HCEC 1CT (cell line): ENCODE measurements at regions not wholly inside any gene's neighbourhood (a gene's known extent, or its start where the extent isn't known, plus 50 kb on each side); places are given as distances from the start of the nearest gene placed in this dataset.
"Not testable (repeated sequence)": the region's sequence is repeated elsewhere in the genome, so short reads cannot be mapped to it uniquely, and the experiment has no call there.

Experiments
- DNase-seq: peaks from one replicate; pipeline ENCODE4 v3.0.0-alpha.2; 2017

- no peak for DNase-seq
Observed at GRCh38 chr11:97909614-97910399, 1110.9 kb upstream of the CNTN5 start.

- DNase-seq: no peak
Observed at GRCh38 chr11:97912629-97913028, 1108.1 kb upstream of the CNTN5 start.

DNA sequence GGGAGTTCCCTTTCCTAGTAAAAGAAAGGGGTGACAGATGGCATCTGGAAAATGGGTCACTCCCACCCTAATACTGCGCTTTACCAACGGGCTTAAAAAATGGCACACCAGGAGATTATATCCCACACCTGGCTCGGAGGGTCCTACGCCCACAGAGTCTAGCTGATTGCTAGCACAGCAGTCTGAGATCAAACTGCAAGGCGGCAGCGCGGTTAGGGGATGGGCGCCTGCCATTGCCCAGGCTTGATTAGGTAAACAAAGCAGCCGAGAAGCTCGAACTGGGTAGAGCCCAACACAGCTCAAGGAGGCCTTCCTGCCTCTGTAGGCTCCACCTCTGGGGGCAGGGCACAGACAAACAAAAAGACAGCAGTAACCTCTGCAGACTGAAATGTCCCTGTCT, 1097.8 kb upstream of the CNTN5 start:
- not testable (repeated sequence) for DNase-seq

GRCh38 chr11:97934572-97935208, 1086.1 kb upstream of the CNTN5 start:
- DNase-seq: no peak

GRCh38 chr11:97937501-97937900, 1083.2 kb upstream of the CNTN5 start:
- no peak for DNase-seq

- no peak for DNase-seq
Observed at GRCh38 chr11:97938789-97939188, 1082.0 kb upstream of the CNTN5 start.

GRCh38 chr11:97943493-97943892, 1077.3 kb upstream of the CNTN5 start:
- no peak for DNase-seq

DNA sequence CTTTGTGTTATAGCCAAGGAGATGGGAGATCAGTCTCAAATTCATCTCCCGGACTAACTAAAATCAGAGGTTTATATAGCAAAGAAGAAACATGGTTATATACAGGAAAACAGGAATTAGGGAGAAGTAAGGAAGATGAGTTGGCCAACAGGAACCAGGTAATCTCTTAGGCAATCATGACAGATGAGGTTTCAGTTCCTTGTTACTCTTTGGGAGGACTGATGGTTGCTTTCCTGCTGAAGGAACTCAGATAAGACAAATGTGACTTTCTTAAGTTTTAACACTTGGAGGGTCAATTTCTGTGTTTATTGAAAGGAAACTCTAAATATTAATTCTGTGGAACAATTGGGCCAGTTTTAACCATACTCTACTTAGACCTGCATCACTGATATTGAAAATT, 1072.0 kb upstream of the CNTN5 start:
- DNase-seq: no peak

GRCh38 chr11:97955595-97955994, 1065.2 kb upstream of the CNTN5 start:
- no peak for DNase-seq

DNA sequence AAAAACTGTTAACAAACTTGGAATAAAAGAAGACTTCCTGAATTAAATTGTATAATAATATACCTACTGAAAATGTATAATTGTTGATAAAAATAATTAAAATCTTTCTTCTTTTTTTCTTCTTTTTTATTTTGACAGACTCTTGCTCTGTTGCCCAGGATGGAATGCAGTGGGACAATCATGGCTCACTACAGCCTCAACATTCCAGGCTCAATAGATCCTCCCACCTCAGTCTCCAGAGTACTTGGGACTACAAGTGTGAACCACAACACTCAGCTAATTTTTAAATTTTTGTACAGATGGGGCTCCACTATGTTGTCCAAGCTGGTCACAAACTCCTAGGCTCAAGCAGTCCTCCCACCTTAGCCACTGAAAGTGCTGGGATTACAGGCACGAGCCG, 1063.8 kb upstream of the CNTN5 start:
- no peak for DNase-seq

GRCh38 chr11:97961431-97961830, 1059.3 kb upstream of the CNTN5 start:
- DNase-seq: no peak

DNA sequence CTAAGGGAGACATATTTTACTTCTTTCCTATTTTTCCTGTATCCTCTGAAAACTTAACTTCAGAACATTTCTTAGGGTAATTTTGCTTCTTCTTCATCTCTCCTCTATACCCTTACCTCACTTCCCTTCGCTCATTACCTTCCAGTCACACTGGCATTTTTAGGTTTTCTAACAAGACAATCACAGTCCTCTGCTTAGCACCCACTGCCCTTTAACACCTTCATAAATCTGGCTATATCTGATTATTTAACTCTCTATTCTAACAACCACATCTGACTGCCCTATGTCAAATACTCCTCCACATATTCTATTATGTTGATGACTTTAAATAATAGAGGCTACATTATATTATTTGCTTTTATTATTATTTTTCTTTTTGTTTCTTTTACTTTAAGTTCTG, 1058.0 kb upstream of the CNTN5 start:
- DNase-seq: no peak

GRCh38 chr11:97963528-97964331, 1057.0 kb upstream of the CNTN5 start:
- no peak for DNase-seq

DNA sequence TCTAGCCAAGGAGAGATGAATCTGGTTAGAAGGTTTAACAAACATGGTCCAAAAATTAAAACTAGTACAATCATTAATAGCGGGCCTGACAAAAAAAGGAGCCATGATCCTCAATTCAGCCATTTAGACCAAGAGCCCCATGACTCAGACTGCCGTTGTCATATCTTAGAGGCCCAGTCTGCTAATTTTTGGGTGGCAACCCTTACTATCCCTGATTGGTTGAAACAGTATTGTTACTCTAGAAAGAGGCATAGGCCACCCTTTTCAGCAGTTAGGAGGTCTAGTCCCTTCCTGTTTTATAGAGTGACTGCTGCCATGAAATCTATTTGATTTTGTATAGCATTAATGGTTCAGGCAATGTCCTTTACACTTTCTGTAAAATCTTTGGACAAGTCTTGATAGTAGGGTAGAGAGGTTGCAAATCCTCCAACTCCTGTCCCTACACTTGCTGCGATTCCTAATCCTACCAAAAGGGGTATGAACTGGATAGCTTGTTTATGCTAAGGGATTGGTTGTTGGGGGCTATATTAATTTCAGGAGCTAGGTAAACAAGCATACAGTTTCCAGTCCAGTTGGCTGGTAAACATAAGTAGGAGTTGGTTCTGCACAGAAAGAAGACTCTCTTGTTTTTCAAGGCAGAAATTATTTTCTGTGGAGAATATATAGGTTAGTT, 1056.3 kb upstream of the CNTN5 start:
- DNase-seq: no peak

- DNase-seq: peak; percentile 91
Observed at GRCh38 chr11:97965849-97966646, 1054.7 kb upstream of the CNTN5 start.

DNA sequence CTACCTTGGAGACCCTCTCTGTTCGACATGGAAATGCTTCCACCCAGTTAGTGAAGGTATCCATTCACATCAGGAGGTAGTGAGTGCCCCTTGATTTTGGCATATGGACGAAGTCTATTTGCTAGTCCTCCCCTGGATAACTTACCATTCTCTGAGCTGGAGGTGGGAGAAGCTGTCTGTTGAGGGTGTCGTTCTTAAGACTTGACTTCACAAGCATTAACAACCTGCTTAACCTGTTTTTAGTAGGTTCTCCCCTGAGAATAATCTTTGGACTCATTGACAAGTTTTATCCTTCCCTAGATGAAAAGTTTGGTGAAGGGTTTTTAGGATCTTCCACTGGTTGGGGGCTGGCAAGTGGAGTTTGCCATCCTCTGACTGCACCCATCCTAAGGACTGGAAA, 1053.8 kb upstream of the CNTN5 start:
- DNase-seq: no peak

DNA sequence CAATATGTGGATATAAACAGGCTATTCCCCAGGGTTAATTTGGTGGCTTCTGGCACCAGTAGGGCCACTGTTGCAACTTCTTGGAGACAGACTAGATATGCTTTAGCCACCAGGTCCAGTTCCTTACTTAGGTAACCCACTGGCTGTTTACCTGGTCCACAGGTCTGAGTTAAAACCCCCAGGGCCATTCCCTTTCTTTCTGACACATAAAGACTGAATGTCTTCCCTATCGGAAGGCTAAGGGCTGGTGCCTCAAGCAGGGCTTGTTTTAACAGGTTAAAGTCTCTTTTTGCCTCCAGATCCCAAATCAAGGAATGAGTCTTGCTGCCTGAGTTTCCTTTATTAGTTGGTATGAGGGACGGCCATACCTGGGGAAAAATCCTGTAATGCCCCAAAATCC, 1052.7 kb upstream of the CNTN5 start:
- DNase-seq: no peak

DNA sequence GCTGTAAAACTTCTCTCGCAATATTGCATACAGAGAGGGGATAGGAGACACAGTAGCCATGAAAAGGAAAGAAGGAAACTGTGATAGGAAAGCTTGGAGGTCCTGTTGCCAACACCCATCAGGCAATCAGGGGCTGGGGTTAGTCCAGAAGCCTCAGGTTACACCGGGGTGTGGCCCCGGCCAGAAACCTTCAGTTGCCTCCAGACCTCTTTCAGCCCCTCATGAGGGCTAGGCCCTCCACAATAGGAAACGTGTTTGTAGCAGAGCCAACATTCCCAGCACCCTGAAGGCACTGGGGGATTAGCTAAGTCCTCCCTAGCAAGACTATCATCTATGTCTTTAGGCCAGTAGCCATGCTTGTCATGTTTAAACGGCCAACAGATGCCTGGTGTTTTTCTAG, 1048.0 kb upstream of the CNTN5 start:
- no peak for DNase-seq

- no peak for DNase-seq
Observed at GRCh38 chr11:97973352-97973857, 1047.3 kb upstream of the CNTN5 start.

GRCh38 chr11:97974798-97975498, 1045.8 kb upstream of the CNTN5 start:
- no peak for DNase-seq

- no peak for DNase-seq
Observed at GRCh38 chr11:97977726-97978125, 1043.0 kb upstream of the CNTN5 start.

DNA sequence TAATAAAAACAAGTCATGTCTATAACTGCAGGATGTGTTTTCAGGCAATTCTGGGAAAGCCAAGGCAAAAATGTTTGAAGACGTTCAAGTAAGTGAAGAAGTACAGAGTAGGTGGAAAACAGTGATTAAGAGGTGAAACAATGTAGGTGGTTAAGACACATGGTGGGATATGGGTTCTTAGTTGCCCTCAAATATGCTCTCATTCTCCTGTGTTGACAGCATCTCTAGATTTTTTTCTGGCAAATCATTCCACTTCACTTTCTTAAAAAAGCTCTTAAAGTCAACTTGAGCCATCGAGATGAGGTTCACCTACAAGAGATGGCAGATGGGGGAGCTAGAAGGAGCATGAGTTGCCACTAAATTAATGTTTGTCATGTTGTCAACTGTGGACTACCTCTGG, 1041.0 kb upstream of the CNTN5 start:
- DNase-seq: no peak
